ENCODE measurements at regions not wholly inside any gene's neighbourhood (a gene's known extent, or its start where the extent isn't known, plus 50 kb on each side); places are given as distances from the start of the nearest gene placed in this dataset.

DNA sequence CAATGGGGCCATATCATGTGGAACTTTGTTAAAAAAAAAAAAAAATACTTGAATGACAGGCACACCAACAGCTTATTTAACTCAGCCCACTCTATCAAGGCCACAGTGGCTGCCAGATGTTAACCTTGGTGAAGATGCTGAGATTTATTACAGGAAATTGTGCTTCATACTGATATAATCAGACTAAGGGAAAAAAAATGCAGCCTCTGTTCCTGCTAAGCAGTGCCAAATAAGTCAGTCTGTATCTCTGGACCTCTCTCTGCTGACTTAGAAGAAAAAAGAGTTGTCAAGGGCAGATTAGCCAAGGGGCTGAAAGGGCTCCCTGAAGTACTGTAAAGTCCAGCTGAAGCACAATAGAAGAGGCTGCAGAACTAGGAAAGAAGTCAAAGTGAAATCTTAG lies 677.7 kb upstream of the HTR2C start:
- TF ChIP-seq, protein P1, sequence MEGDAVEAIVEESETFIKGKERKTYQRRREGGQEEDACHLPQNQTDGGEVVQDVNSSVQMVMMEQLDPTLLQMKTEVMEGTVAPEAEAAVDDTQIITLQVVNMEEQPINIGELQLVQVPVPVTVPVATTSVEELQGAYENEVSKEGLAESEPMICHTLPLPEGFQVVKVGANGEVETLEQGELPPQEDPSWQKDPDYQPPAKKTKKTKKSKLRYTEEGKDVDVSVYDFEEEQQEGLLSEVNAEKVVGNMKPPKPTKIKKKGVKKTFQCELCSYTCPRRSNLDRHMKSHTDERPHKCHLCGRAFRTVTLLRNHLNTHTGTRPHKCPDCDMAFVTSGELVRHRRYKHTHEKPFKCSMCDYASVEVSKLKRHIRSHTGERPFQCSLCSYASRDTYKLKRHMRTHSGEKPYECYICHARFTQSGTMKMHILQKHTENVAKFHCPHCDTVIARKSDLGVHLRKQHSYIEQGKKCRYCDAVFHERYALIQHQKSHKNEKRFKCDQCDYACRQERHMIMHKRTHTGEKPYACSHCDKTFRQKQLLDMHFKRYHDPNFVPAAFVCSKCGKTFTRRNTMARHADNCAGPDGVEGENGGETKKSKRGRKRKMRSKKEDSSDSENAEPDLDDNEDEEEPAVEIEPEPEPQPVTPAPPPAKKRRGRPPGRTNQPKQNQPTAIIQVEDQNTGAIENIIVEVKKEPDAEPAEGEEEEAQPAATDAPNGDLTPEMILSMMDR (conservative IDR thresholded peaks at IDR 0.05; ENCODE audit: low read depth in 2 of 2): no peak
- no peak for TF ChIP-seq CREB1 (CRISPR knock-in tag; IDR thresholded peaks at IDR 0.05; ENCODE audit: low read depth)
- no peak for TF ChIP-seq POLR2AphosphoS5 (IDR thresholded peaks at IDR 0.05; ENCODE audit: low read depth)
- TF ChIP-seq EZH2 (IDR thresholded peaks at IDR 0.05; ENCODE audit: low read depth, unreplicated experiment): no peak
- TF ChIP-seq EZH2phosphoT487 (IDR thresholded peaks at IDR 0.05; ENCODE audit: unreplicated experiment): no peak
- TF ChIP-seq JUNB (IDR thresholded peaks at IDR 0.05; ENCODE audit: unreplicated experiment): no peak
- TF ChIP-seq, protein P2, sequence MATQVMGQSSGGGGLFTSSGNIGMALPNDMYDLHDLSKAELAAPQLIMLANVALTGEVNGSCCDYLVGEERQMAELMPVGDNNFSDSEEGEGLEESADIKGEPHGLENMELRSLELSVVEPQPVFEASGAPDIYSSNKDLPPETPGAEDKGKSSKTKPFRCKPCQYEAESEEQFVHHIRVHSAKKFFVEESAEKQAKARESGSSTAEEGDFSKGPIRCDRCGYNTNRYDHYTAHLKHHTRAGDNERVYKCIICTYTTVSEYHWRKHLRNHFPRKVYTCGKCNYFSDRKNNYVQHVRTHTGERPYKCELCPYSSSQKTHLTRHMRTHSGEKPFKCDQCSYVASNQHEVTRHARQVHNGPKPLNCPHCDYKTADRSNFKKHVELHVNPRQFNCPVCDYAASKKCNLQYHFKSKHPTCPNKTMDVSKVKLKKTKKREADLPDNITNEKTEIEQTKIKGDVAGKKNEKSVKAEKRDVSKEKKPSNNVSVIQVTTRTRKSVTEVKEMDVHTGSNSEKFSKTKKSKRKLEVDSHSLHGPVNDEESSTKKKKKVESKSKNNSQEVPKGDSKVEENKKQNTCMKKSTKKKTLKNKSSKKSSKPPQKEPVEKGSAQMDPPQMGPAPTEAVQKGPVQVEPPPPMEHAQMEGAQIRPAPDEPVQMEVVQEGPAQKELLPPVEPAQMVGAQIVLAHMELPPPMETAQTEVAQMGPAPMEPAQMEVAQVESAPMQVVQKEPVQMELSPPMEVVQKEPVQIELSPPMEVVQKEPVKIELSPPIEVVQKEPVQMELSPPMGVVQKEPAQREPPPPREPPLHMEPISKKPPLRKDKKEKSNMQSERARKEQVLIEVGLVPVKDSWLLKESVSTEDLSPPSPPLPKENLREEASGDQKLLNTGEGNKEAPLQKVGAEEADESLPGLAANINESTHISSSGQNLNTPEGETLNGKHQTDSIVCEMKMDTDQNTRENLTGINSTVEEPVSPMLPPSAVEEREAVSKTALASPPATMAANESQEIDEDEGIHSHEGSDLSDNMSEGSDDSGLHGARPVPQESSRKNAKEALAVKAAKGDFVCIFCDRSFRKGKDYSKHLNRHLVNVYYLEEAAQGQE (IDR thresholded peaks at IDR 0.05; ENCODE audit: unreplicated experiment): no peak

Measured in GM23338 (cell line).